ENCODE measurements at regions not wholly inside any gene's neighbourhood (a gene's known extent, or its start where the extent isn't known, plus 50 kb on each side); places are given as distances from the start of the nearest gene placed in this dataset.

- TF ChIP-seq PCBP2 (optimal IDR thresholded peaks at IDR 0.05; ENCODE audit: low read depth, low read length, poor library complexity, severe bottlenecking) (no peak), ZNF441 (CRISPR knock-in tag; IDR thresholded peaks at IDR 0.05; ENCODE audit: borderline replicate concordance) (no peak), ZBTB3 (CRISPR knock-in tag; IDR thresholded peaks at IDR 0.05; ENCODE audit: borderline replicate concordance, low read depth) (no peak), ZNF407 (CRISPR knock-in tag; IDR thresholded peaks at IDR 0.05; ENCODE audit: not compliant biosample characterization) (no peak), ATF2 (CRISPR knock-in tag; IDR thresholded peaks at IDR 0.05) (no peak), ZNF207 (IDR thresholded peaks at IDR 0.05; ENCODE audit: borderline replicate concordance) (no peak), MAX (IDR thresholded peaks at IDR 0.05) (no peak)
Observed at GRCh38 chr5:68544091-68544647, 328.6 kb downstream of the PIK3R1 start.

Data from HepG2 (cell line).